ENCODE measurements at regions not wholly inside any gene's neighbourhood (a gene's known extent, or its start where the extent isn't known, plus 50 kb on each side); places are given as distances from the start of the nearest gene placed in this dataset.

- TF ChIP-seq CTCF (CRISPR knock-in tag; IDR thresholded peaks at IDR 0.05) (no peak), DBP (CRISPR knock-in tag; IDR thresholded peaks at IDR 0.05; ENCODE audit: not compliant biosample characterization) (no peak)
Measured at GRCh38 chr6:43858161-43859153, 88.4 kb downstream of the VEGFA start.
